Mucosa of stomach (tissue), 1 donor: ENCODE measurements at regions not wholly inside any gene's neighbourhood (a gene's known extent, or its start where the extent isn't known, plus 50 kb on each side); places are given as distances from the start of the nearest gene placed in this dataset.

Source experiments
- H3K27me3 ChIP-seq: one replicate; pipeline ENCODE4 v1.7.0; 2013; ENCODE audit warnings: mild to moderate bottlenecking, low read length; ENCODE audit not compliant: control insufficient read depth, insufficient read depth
- H3K36me3 ChIP-seq: one replicate; pipeline ENCODE4 v1.7.0; 2013; ENCODE audit warnings: low read length; ENCODE audit not compliant: control insufficient read depth, insufficient read depth
- H3K4me1 ChIP-seq: one replicate; pipeline ENCODE4 v1.7.0; 2013; ENCODE audit warnings: mild to moderate bottlenecking, low read length; ENCODE audit not compliant: control insufficient read depth, insufficient read depth
- H3K4me3 ChIP-seq: one replicate; pipeline ENCODE4 v1.7.0; 2013; ENCODE audit warnings: low read length
- H3K9ac ChIP-seq: one replicate; pipeline ENCODE4 v1.7.0; 2013; ENCODE audit warnings: mild to moderate bottlenecking, low read length, moderate library complexity
- H3K9me3 ChIP-seq: one replicate; pipeline ENCODE4 v1.7.0; 2013; ENCODE audit warnings: mild to moderate bottlenecking, low read length, moderate library complexity; ENCODE audit not compliant: control insufficient read depth
- donor health status: Pancreatic carcinoma.

GRCh38 chr6:25014791-25015560 lies 79.2 kb upstream of the RIPOR2 start:
- no peaks in the 10 kb centered on the region for H3K4me1 ChIP-seq
- no peaks in the 10 kb centered on the region for H3K9me3 ChIP-seq
- H3K9ac ChIP-seq, result no peak overlapping the region
- H3K36me3 ChIP-seq, result no peaks in the 10 kb centered on the region
- no peaks in the 10 kb centered on the region for H3K27me3 ChIP-seq
- no peak overlapping the region for H3K4me3 ChIP-seq

GRCh38 chr6:25016014-25016720 lies 80.4 kb upstream of the RIPOR2 start:
- H3K4me1 ChIP-seq, result no peaks in the 10 kb centered on the region

GRCh38 chr6:25017486-25017885 lies 81.7 kb upstream of the RIPOR2 start:
- Histone ChIP-seq H3K27me3 (no peaks in the 10 kb centered on the region), H3K4me1 (no peaks in the 10 kb centered on the region), H3K4me3 (no peak overlapping the region), H3K9me3 (no peaks in the 10 kb centered on the region), H3K9ac (no peak overlapping the region), H3K36me3 (no peaks in the 10 kb centered on the region)

More at GRCh38 chr6:25016014-25016720, 80.4 kb upstream of the RIPOR2 start:
- no peaks in the 10 kb centered on the region for H3K9me3 ChIP-seq
- no peaks in the 10 kb centered on the region for H3K36me3 ChIP-seq
- H3K9ac ChIP-seq, result no peak overlapping the region
- no peaks in the 10 kb centered on the region for H3K27me3 ChIP-seq
- no peak overlapping the region for H3K4me3 ChIP-seq

- H3K36me3 ChIP-seq, result no peaks in the 10 kb centered on the region
- H3K27me3 ChIP-seq, result no peaks in the 10 kb centered on the region
- H3K9ac ChIP-seq, result no peak overlapping the region
Observed at GRCh38 chr6:25017932-25018567, 82.3 kb upstream of the RIPOR2 start.

GRCh38 chr6:25018568-25018954 lies 82.8 kb upstream of the RIPOR2 start:
- no peaks in the 10 kb centered on the region for H3K4me1 ChIP-seq
- H3K9me3 ChIP-seq, result no peaks in the 10 kb centered on the region
- no peaks in the 10 kb centered on the region for H3K27me3 ChIP-seq
- H3K36me3 ChIP-seq, result no peaks in the 10 kb centered on the region
- H3K4me3 ChIP-seq, result no peak overlapping the region
- H3K9ac ChIP-seq, result no peak overlapping the region

More at GRCh38 chr6:25017932-25018567, 82.3 kb upstream of the RIPOR2 start:
- Histone ChIP-seq H3K9me3 (no peaks in the 10 kb centered on the region), H3K4me1 (no peaks in the 10 kb centered on the region), H3K4me3 (no peak overlapping the region)

- Histone ChIP-seq H3K27me3 (no peaks in the 10 kb centered on the region), H3K9ac (no peak overlapping the region), H3K36me3 (no peaks in the 10 kb centered on the region), H3K4me3 (no peak overlapping the region), H3K4me1 (no peaks in the 10 kb centered on the region), H3K9me3 (no peaks in the 10 kb centered on the region)
Observed at GRCh38 chr6:25022140-25022553, 86.4 kb upstream of the RIPOR2 start.

GRCh38 chr6:25023781-25024180 lies 88.0 kb upstream of the RIPOR2 start:
- H3K9me3 ChIP-seq, result no peaks in the 10 kb centered on the region
- H3K4me1 ChIP-seq, result no peaks in the 10 kb centered on the region
- no peak overlapping the region for H3K9ac ChIP-seq
- no peaks in the 10 kb centered on the region for H3K27me3 ChIP-seq
- no peaks in the 10 kb centered on the region for H3K36me3 ChIP-seq
- no peak overlapping the region for H3K4me3 ChIP-seq

- H3K9me3 ChIP-seq, result no peaks in the 10 kb centered on the region
- H3K9ac ChIP-seq, result no peak overlapping the region
- no peaks in the 10 kb centered on the region for H3K36me3 ChIP-seq
- H3K4me3 ChIP-seq, result no peak overlapping the region
- H3K27me3 ChIP-seq, result no peaks in the 10 kb centered on the region
- no peaks in the 10 kb centered on the region for H3K4me1 ChIP-seq
Observed at GRCh38 chr6:25024821-25025220, 89.1 kb upstream of the RIPOR2 start.

GRCh38 chr6:25025248-25025918 lies 89.6 kb upstream of the RIPOR2 start:
- Histone ChIP-seq H3K4me3 (no peak overlapping the region), H3K36me3 (no peaks in the 10 kb centered on the region), H3K9ac (no peak overlapping the region), H3K9me3 (no peaks in the 10 kb centered on the region), H3K27me3 (no peaks in the 10 kb centered on the region), H3K4me1 (no peaks in the 10 kb centered on the region)

- Histone ChIP-seq H3K9ac (no peak overlapping the region), H3K36me3 (no peaks in the 10 kb centered on the region), H3K4me3 (no peak overlapping the region), H3K27me3 (no peaks in the 10 kb centered on the region), H3K9me3 (no peaks in the 10 kb centered on the region), H3K4me1 (no peaks in the 10 kb centered on the region)
Observed at GRCh38 chr6:25025919-25026301, 90.2 kb upstream of the RIPOR2 start.

GRCh38 chr6:25026723-25027122 lies 91.0 kb upstream of the RIPOR2 start:
- Histone ChIP-seq H3K27me3 (no peaks in the 10 kb centered on the region), H3K4me3 (no peak overlapping the region), H3K9me3 (no peaks in the 10 kb centered on the region), H3K36me3 (no peaks in the 10 kb centered on the region), H3K4me1 (no peaks in the 10 kb centered on the region), H3K9ac (no peak overlapping the region)
